ENCODE measurements at regions not wholly inside any gene's neighbourhood (a gene's known extent, or its start where the extent isn't known, plus 50 kb on each side); places are given as distances from the start of the nearest gene placed in this dataset.

- no peaks in the 10 kb centered on the region for H4K20me1 ChIP-seq (replicated peaks; ENCODE audit: insufficient read depth)
- H3K4me2 ChIP-seq, result no peak overlapping the region
- peaks cover 10% of the 10 kb centered on the region for H3K27me3 Mint-ChIP-seq (ENCODE audit: insufficient read depth, low read depth, poor library complexity)
- ATAC-seq (no peak), DNase-seq (ENCODE audit: low spot score) (no peak)
- peaks cover 31% of the 10 kb centered on the region for H3K4me1 ChIP-seq (ENCODE audit: insufficient read depth)
- no peaks in the 10 kb centered on the region; the same call in 2 of the 3 replicates for H3K9me3 Mint-ChIP-seq
- H3K36me3 ChIP-seq (ENCODE audit: insufficient read depth), result no peaks in the 10 kb centered on the region
- H3K27ac ChIP-seq (ENCODE audit: low read depth), result no peak overlapping the region
- H3K9me2 ChIP-seq (ENCODE audit: insufficient read depth), result no peaks in the 10 kb centered on the region
- no peak for TF ChIP-seq STAT1 (IDR thresholded peaks at IDR 0.05; ENCODE audit: unreplicated experiment)
- TF ChIP-seq NANOG (IDR thresholded peaks at IDR 0.05; ENCODE audit: borderline replicate concordance), result no peak
- no peak for TF ChIP-seq ZNF114 (CRISPR knock-in tag; IDR thresholded peaks at IDR 0.05)
- no peak for TF ChIP-seq REST (IDR thresholded peaks at IDR 0.05; ENCODE audit: unreplicated experiment)
- no peak for TF ChIP-seq ZNF462 (CRISPR knock-in tag; IDR thresholded peaks at IDR 0.05)
- TF ChIP-seq EZH2 (IDR thresholded peaks at IDR 0.05; ENCODE audit: low read depth, unreplicated experiment), result no peak
- TF ChIP-seq ETS1 (IDR thresholded peaks at IDR 0.05), result no peak
- no peak for TF ChIP-seq ZNF331 (CRISPR knock-in tag; IDR thresholded peaks at IDR 0.05; ENCODE audit: low read depth)
- TF ChIP-seq JUNB (IDR thresholded peaks at IDR 0.05; ENCODE audit: unreplicated experiment), result no peak
- no peak for TF ChIP-seq POLR2AphosphoS5 (IDR thresholded peaks at IDR 0.05; ENCODE audit: low read depth)
- no peak for TF ChIP-seq EZH2phosphoT487 (IDR thresholded peaks at IDR 0.05; ENCODE audit: unreplicated experiment)
- no peak for TF ChIP-seq CREB1 (CRISPR knock-in tag; IDR thresholded peaks at IDR 0.05; ENCODE audit: low read depth)
- TF ChIP-seq CTCF (conservative IDR thresholded peaks at IDR 0.05; ENCODE audit: low read depth in 2 of 2), result no peak
- no peak overlapping the region for H2AFZ ChIP-seq
- peaks cover 40% of the 10 kb centered on the region for H3K4me1 Mint-ChIP-seq
- H3K4me3 Mint-ChIP-seq, result no peak overlapping the region
- no peak overlapping the region for H3K27ac Mint-ChIP-seq
- no peaks in the 10 kb centered on the region for H3K79me2 ChIP-seq (replicated peaks; ENCODE audit: insufficient read depth)
- H3K27me3 ChIP-seq (ENCODE audit: insufficient read depth), result no peaks in the 10 kb centered on the region
- H3K36me3 Mint-ChIP-seq (ENCODE audit: low read depth), result 0 out of 3 replicates have a peak, but pooled peaks cover 2% of the 10 kb centered on the region
- H3F3A ChIP-seq (replicated peaks; ENCODE audit: low read depth), result no peaks in the 10 kb centered on the region; the same call in 1 of the 2 replicates
- H3K4me3 ChIP-seq, result no peak overlapping the region
Measured at GRCh38 chr1:239806897-239807296, 284.8 kb upstream of the FMN2 start.

All from GM23338 (cell line).